C4-2B (cell line): ENCODE measurements at regions not wholly inside any gene's neighbourhood (a gene's known extent, or its start where the extent isn't known, plus 50 kb on each side); places are given as distances from the start of the nearest gene placed in this dataset.
"Not testable (repeated sequence)": the region's sequence is repeated elsewhere in the genome, so short reads cannot be mapped to it uniquely, and the experiment has no call there.

Source experiments
- H3K27ac ChIP-seq: fragments of 450-650 bp; 2 replicates; pipeline ENCODE4 v1.5.1; 2017
- ZFX ChIP-seq: fragments of 450-650 bp; IDR thresholded peaks from 2 replicates; pipeline ENCODE4 v1.6.1; 2017
- TF ChIP-seq, protein P1 (sequence below): fragments of 450-650 bp; conservative IDR thresholded peaks from 2 replicates; pipeline ENCODE4 v1.5.1; 2017; ENCODE audit warnings: mild to moderate bottlenecking

DNA sequence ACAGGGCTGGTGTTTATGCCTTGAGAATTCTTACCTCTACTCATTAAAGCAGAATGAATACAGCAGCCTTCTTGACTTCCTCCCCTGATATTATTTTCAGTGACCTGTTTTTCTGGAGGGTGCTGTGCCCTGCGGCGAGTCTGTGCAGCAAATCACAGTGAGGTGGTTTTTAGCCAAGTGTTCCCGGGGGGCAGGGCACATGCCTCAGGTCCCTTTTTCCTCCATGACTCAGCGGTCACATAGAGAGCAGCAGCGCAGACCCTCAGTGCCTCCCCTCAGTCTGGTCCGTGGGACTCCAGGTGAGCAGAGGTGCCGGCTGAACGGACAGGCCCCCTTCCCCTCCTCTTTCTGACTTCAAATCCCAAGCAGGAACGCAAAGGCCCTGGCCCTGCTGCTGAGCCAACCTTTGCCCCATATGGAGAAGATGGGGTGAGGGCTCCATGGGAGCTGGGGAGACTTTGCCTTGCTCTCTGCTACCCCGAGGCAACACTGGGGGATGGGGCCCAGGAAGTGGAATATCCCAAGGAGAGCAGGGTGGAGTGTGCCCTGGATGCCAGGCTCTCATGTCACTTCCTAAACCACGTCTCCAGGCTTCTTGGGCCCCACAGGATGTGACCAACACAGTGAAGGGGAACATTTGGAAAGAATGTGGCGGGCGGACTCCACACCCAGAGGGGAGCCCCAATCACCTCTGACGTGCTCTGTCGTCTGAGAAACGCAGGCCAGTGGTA is 90.0 kb downstream of the DHRS2 start:
- TF ChIP-seq, protein P1, sequence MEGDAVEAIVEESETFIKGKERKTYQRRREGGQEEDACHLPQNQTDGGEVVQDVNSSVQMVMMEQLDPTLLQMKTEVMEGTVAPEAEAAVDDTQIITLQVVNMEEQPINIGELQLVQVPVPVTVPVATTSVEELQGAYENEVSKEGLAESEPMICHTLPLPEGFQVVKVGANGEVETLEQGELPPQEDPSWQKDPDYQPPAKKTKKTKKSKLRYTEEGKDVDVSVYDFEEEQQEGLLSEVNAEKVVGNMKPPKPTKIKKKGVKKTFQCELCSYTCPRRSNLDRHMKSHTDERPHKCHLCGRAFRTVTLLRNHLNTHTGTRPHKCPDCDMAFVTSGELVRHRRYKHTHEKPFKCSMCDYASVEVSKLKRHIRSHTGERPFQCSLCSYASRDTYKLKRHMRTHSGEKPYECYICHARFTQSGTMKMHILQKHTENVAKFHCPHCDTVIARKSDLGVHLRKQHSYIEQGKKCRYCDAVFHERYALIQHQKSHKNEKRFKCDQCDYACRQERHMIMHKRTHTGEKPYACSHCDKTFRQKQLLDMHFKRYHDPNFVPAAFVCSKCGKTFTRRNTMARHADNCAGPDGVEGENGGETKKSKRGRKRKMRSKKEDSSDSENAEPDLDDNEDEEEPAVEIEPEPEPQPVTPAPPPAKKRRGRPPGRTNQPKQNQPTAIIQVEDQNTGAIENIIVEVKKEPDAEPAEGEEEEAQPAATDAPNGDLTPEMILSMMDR, result no peak
- TF ChIP-seq ZFX, result no peak
- H3K27ac ChIP-seq, result no peak overlapping the region

DNA sequence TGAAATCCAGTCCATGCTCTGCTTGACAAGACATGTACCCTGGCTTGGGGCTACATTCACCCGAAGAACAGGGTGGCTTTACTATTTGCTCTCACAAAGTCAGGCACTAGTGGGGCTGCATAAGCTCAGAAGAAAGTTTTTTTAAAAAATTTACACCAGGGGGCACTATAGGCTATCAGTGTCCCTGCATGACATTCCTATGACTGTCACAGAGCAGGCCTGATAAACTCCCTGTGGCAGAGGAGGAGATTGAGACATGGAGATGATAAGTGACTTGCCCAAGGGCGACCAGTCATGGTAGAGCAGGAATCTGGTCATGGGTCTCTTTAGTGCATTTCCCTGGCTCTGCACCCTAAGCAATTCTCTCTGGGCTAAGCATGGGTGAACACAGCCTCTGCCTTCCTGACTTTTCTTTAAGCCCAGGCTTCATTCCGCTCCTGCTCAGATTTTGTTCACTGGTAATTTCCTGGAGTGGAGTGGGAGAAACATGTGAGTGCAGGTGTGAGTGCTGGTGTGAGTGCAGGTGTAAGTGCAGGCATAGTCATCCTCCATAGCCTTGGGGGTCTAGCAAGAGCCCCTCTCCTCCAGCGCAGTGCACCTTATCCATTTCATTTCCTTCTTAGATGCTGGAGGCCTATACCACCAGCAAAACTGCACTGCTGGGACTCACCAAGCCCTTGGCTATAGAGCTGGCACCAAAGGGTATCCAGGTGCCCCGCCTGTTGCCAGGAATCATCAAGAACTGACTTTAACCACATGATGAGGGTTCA is 91.6 kb downstream of the DHRS2 start:
- TF ChIP-seq, protein P1, result peak; percentile 63
- no peak for TF ChIP-seq ZFX
- no peak overlapping the region for H3K27ac ChIP-seq

DNA sequence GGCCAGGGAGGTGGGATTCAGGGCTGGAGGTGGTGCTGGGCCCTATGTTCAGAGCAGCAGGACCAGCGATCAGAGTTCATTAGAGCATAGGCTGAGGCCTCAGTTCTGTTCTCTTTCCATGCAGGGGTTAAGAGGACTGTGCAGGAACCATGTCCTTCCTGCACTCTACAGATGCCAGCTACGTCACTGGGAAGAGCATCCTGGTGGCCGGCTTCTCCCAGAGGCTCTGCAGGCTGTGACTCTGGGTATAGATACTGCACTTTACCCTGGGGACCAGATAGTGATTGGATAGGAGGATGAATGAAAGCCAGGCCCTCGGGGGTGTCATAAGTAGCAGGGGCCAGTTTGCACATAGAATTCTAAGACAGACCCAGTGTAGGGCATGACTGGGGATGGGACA is 92.6 kb downstream of the DHRS2 start:
- no peak overlapping the region for H3K27ac ChIP-seq
- TF ChIP-seq, protein P1, result no peak
- TF ChIP-seq ZFX, result no peak

DNA sequence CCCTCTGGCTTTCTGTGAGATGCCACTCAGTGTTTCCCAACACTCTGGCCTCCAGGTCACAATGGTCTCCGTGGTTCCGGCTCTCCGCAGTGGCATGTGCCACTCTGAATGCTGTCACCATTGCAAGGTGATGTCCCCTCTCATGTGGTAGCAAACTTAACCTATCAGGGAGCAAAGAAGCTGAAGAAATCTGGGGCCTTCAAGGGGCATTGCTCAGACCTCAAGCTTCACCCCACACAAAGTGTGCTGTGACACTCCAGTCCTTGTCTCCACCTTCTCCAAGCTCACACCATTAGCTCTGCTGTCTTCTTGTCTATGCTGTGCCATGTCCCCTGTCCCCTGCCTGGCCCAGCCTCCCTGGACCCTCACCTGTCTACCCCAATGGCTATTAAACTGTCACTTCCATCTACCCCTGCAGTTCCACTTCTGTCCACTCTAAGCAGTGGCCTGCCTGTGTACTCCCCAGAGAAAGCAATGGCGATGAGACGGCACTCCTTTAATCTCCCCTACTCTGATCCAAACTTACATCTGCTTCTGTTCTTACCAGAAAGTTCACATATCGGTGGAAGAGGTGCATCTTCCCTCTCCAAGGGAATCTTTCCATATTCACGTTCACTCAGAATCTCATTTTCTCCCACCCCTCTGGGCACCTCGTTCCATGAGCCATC is 93.7 kb downstream of the DHRS2 start:
- no peak overlapping the region for H3K27ac ChIP-seq
- TF ChIP-seq ZFX, result no peak

DNA sequence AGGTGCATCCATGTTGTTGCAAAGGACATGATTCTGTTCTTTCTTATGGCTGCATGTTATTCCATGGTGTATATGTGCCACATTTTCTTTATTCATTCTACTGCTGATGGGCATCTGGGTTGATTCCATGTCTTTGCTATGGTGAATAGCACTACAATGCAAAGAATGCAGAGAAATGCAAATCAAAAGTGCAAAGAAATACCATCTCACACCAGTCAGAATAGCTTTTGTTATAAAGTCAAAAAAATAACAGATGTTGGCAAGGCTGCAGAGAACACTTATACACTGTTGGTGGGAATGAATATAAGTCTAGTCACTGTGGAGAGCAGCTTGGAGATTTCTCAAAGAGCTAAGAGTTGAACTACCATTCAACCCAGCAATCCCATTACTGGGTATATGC is 99.2 kb downstream of the DHRS2 start:
- TF ChIP-seq, protein P1, result no peak
- TF ChIP-seq ZFX, result no peak

DNA sequence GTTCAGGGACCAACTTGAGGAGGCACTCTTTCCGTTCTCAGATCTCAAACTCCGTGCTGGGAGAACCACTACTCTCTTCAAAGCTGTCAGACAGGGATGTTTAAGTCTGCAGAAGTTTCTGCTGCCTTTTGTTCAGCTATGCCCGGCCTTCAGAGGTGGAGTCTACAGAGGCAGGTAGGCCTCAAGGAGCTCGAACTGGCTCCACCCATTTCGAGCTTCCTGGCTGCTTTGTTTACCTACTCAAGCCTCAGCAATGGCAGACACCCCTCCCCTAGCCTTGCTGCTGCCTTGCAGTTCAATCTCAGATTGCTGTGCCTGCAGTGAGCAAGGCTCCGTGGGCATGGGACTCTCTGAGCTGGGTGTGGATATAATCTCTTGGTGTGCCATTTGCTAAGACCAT is 108.2 kb downstream of the DHRS2 start:
- not testable (repeated sequence) for H3K27ac ChIP-seq

More for the DNA sequence above, 99.2 kb downstream of the DHRS2 start:
- no peak overlapping the region for H3K27ac ChIP-seq

DNA sequence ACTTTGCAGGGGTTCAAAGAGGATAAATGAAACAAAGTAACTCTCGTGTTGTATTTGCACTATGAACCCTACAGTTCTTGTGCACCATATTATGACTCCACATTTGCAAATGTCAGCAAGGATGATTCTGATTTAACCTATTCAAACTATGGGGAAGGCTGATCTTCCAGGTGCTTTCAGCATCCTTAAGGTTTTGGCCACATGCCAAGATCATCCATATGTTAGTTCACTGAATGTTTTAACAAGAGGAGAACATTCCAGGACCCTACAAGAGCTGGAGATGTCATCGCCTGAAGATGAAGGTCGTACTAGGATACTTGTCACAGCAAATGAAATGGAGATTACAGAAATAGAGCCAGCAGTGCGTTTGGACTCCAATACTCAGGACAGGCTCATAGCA is 114.2 kb downstream of the DHRS2 start:
- TF ChIP-seq, protein P1, result no peak
- no peak for TF ChIP-seq ZFX
- H3K27ac ChIP-seq, result no peak overlapping the region

DNA sequence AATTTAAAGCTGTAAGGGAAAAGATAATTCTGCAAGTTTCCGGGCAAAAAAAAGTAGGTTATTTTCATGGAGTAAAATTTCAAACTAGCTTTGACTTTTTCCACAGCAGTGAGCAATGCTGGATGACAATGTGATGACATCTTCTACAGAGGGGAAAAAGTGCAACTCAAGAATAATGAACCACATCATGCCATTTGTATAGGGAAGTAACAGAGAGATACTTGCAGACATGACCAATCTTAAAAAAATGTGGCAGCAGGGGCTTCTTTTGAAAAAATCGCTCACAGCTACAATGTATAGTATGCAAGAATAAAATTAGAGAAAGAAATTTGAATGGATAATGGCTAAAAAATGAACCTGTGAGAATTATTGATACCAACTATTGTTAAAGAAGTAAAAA is 115.5 kb downstream of the DHRS2 start:
- no peak overlapping the region for H3K27ac ChIP-seq
- TF ChIP-seq, protein P1, result no peak
- TF ChIP-seq ZFX, result no peak
